ENCODE measurements at regions not wholly inside any gene's neighbourhood (a gene's known extent, or its start where the extent isn't known, plus 50 kb on each side); places are given as distances from the start of the nearest gene placed in this dataset.

DNA sequence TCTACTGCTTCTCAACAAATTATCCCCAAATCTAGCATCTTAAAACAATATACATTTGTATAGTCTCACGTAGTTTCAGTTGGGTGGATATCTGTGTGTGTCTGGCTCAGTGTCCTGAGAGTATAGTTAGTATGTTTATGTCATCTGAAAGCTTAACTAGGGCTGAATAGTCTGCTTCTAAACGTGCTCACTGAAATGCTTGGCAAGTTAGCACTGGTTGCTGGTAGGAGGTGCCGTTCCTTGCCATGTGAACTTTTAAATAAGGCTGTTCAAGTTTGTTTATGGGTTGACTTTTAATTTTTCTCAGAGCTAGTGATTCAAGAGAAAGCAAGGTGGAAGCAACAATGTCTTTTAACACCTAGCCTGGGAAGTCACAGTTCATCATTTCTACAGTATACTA is 1673.6 kb downstream of the PCDH7 start:
- Histone ChIP-seq H3K9me3 (ENCODE audit: control insufficient read depth, insufficient read depth, low read depth, low read length) (no peaks in the 10 kb centered on the region), H3K27ac (ENCODE audit: low read length) (no peak overlapping the region), H3K27me3 (ENCODE audit: control insufficient read depth, insufficient read depth, low read length) (no peaks in the 10 kb centered on the region), H3K4me1 (ENCODE audit: control insufficient read depth, insufficient read depth, low read length) (no peaks in the 10 kb centered on the region), H3K36me3 (ENCODE audit: control insufficient read depth, insufficient read depth, low read length) (no peaks in the 10 kb centered on the region), H3K4me3 (ENCODE audit: low read depth in 2 of 2, low read length in 2 of 2) (no peak overlapping the region)
- in situ Hi-C loops (cut with HindIII; ENCODE audit: low pct_unique_long_range_greater_than_20kb, low sequenced_read_pairs): no loop called here
- CTCF ChIA-PET: no interaction called here
- no TSS peak for BruUV-seq (replicated peaks)
- POLR2A ChIA-PET: no interaction called here
- no peak for ATAC-seq
- TF ChIP-seq SIN3A (IDR thresholded peaks at IDR 0.05; ENCODE audit: borderline replicate concordance, insufficient read depth, low read depth, low read length) (no peak), POLR2AphosphoS5 (IDR thresholded peaks at IDR 0.05; ENCODE audit: low read depth, low read length) (no peak), TCF7L2 (IDR thresholded peaks at IDR 0.05; ENCODE audit: low read depth, low read length) (no peak)
- TF ChIP-seq, protein P1, sequence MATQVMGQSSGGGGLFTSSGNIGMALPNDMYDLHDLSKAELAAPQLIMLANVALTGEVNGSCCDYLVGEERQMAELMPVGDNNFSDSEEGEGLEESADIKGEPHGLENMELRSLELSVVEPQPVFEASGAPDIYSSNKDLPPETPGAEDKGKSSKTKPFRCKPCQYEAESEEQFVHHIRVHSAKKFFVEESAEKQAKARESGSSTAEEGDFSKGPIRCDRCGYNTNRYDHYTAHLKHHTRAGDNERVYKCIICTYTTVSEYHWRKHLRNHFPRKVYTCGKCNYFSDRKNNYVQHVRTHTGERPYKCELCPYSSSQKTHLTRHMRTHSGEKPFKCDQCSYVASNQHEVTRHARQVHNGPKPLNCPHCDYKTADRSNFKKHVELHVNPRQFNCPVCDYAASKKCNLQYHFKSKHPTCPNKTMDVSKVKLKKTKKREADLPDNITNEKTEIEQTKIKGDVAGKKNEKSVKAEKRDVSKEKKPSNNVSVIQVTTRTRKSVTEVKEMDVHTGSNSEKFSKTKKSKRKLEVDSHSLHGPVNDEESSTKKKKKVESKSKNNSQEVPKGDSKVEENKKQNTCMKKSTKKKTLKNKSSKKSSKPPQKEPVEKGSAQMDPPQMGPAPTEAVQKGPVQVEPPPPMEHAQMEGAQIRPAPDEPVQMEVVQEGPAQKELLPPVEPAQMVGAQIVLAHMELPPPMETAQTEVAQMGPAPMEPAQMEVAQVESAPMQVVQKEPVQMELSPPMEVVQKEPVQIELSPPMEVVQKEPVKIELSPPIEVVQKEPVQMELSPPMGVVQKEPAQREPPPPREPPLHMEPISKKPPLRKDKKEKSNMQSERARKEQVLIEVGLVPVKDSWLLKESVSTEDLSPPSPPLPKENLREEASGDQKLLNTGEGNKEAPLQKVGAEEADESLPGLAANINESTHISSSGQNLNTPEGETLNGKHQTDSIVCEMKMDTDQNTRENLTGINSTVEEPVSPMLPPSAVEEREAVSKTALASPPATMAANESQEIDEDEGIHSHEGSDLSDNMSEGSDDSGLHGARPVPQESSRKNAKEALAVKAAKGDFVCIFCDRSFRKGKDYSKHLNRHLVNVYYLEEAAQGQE (IDR thresholded peaks at IDR 0.05; ENCODE audit: insufficient read depth in 1 of 2, low read depth in 2 of 2, low read length in 1 of 2): no peak
- TF ChIP-seq, protein P2, sequence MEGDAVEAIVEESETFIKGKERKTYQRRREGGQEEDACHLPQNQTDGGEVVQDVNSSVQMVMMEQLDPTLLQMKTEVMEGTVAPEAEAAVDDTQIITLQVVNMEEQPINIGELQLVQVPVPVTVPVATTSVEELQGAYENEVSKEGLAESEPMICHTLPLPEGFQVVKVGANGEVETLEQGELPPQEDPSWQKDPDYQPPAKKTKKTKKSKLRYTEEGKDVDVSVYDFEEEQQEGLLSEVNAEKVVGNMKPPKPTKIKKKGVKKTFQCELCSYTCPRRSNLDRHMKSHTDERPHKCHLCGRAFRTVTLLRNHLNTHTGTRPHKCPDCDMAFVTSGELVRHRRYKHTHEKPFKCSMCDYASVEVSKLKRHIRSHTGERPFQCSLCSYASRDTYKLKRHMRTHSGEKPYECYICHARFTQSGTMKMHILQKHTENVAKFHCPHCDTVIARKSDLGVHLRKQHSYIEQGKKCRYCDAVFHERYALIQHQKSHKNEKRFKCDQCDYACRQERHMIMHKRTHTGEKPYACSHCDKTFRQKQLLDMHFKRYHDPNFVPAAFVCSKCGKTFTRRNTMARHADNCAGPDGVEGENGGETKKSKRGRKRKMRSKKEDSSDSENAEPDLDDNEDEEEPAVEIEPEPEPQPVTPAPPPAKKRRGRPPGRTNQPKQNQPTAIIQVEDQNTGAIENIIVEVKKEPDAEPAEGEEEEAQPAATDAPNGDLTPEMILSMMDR (IDR thresholded peaks at IDR 0.05): no peak
- intact Hi-C loops (cut with micrococcal nuclease; ENCODE audit: unreplicated experiment): no loop called here
- DNase-seq (ENCODE audit: low read depth, low spot score): no peak

DNA sequence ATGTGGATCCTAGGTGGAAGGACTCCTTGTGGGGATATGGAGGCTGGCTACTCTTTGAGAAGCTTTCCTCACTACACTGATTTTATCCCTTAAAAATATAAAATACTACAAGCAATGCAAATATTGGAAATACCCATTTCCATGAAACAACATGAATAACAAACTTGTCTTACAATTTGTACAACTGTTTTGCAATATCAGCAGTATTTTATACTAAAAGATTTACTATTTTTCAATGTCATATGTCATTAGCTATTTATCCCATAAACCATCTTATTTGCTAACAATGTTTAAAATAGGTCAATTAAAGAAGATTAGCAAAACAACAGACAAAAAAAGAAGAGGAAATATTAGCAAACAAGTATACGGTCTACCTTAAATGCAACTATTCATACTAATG is 1674.1 kb downstream of the PCDH7 start:
- H3K4me1 ChIP-seq (ENCODE audit: control insufficient read depth, insufficient read depth, low read length): no peaks in the 10 kb centered on the region
- no peak for ATAC-seq
- intact Hi-C loops (cut with micrococcal nuclease; ENCODE audit: unreplicated experiment): no loop called here
- no peak overlapping the region for H3K4me3 ChIP-seq (ENCODE audit: low read depth in 2 of 2, low read length in 2 of 2)
- H3K27me3 ChIP-seq (ENCODE audit: control insufficient read depth, insufficient read depth, low read length): no peaks in the 10 kb centered on the region
- POLR2A ChIA-PET: no interaction called here
- CTCF ChIA-PET: no interaction called here
- no peak overlapping the region for H3K27ac ChIP-seq (ENCODE audit: low read length)
- BruUV-seq (replicated peaks): no TSS peak
- in situ Hi-C loops (cut with HindIII; ENCODE audit: low pct_unique_long_range_greater_than_20kb, low sequenced_read_pairs): no loop called here
- H3K36me3 ChIP-seq (ENCODE audit: control insufficient read depth, insufficient read depth, low read length): no peaks in the 10 kb centered on the region
- no peaks in the 10 kb centered on the region for H3K9me3 ChIP-seq (ENCODE audit: control insufficient read depth, insufficient read depth, low read depth, low read length)
- no peak for DNase-seq (ENCODE audit: low read depth, low spot score)
- TF ChIP-seq TCF7L2 (IDR thresholded peaks at IDR 0.05; ENCODE audit: low read depth, low read length) (no peak), POLR2AphosphoS5 (IDR thresholded peaks at IDR 0.05; ENCODE audit: low read depth, low read length) (no peak), SIN3A (IDR thresholded peaks at IDR 0.05; ENCODE audit: borderline replicate concordance, insufficient read depth, low read depth, low read length) (no peak)
- TF ChIP-seq, protein P1 (IDR thresholded peaks at IDR 0.05; ENCODE audit: insufficient read depth in 1 of 2, low read depth in 2 of 2, low read length in 1 of 2): no peak
- TF ChIP-seq, protein P2 (IDR thresholded peaks at IDR 0.05): no peak

Measured in Panc1 (cell line).